ENCODE measurements at regions not wholly inside any gene's neighbourhood (a gene's known extent, or its start where the extent isn't known, plus 50 kb on each side); places are given as distances from the start of the nearest gene placed in this dataset.

- peak; percentile 62 to 68 (median 66) for DNase-seq
These were observed 114.6 kb downstream of the C5orf15 start for GRCh38 chr5:133853646-133854365.

GRCh38 chr5:133851521-133851920 is 116.9 kb downstream of the C5orf15 start:
- DNase-seq = peak; percentile 16 to 24 (median 22)

- DNase-seq = no peak
These were observed 117.6 kb downstream of the C5orf15 start for GRCh38 chr5:133850811-133851210.

- DNase-seq = no peak
These were observed 119.3 kb downstream of the C5orf15 start for GRCh38 chr5:133849116-133849515.

- no peak for DNase-seq
These were observed 120.0 kb downstream of the C5orf15 start for GRCh38 chr5:133848341-133848811.

GRCh38 chr5:133847886-133848285 is 120.5 kb downstream of the C5orf15 start:
- DNase-seq = no peak

- no peak for DNase-seq
These were observed 121.1 kb downstream of the C5orf15 start for GRCh38 chr5:133847301-133847700.

- DNase-seq = peak in 1 of 3 donors; percentile 18
These were observed 121.8 kb downstream of the C5orf15 start for GRCh38 chr5:133846478-133847226.

DNA sequence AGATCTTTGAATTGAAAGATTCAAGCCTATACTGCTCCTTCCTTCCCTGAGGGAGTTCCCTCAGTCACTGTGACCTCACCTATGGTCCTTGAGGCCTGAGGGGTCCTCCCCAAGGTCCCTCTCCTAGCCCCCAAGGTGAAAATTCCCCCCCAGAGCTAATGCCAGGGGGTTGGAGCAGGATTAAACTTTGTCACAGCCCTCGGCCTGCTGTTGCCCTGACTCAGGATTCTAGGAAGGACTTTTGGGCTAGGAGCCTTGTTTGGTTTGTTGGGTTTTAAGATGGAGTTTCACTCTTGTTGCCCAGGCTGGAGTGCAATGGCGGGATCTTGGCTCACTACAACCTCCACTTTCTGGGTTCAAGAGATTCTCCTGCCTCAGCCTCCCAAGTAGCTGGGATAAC is 123.2 kb downstream of the C5orf15 start:
- no peak for DNase-seq

GRCh38 chr5:133844836-133845235 is 123.6 kb downstream of the C5orf15 start:
- DNase-seq = no peak

DNA sequence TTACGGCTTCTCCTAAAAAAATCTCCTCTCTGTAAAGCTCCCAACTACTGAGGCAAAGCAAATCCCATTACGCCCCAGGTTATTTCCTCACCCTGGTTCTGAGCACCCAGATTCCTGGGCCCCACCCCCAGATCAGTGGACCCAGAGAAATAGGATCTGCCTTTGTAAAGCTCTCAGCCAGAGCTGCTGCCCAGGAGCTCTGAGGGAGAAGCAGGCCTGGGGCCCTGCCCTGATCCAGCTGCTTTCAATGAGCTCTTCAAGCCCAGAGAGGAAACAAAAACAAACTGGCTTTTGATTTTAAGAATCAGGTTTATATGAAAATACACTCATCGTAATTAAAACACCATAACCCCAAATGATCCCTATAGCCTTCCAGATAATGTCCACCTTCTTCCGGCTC is 124.5 kb downstream of the C5orf15 start:
- DNase-seq = no peak

DNA sequence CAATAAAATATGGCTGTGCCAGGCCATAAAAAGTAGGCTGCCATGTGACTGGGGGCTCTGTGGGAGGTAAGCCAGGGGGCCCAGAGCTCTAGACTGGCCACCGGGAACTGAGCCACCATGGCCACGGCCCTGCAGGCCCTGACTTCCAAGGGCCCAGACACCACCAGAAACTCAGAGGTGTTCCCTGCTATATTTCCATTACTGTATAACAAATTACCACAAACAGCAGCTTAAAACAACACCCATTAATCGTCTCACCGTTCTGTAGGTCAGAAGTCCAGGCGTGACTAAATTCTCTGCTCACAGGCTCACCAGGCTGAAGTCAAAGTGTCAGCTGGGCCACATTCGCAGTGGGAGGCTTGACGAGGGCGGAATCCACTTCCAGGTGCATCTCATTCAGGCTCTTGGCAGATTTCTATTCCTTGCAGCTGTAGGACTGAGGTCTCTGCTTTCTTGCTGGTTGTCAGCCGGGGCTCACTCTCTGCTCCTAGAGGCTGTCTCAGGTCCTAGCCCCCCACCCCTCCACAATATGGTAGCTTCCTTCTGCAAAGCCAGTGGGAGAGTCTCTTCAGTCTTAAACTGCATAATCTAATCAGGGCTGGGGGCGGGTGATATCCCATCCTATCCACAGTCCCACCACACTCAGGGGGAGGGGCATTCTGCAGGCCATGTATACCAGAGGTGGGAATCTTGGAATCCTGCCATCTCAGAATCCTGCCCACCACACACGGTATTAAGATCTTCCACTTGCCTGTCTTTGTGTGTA is 125.4 kb downstream of the C5orf15 start:
- no peak for DNase-seq

DNA sequence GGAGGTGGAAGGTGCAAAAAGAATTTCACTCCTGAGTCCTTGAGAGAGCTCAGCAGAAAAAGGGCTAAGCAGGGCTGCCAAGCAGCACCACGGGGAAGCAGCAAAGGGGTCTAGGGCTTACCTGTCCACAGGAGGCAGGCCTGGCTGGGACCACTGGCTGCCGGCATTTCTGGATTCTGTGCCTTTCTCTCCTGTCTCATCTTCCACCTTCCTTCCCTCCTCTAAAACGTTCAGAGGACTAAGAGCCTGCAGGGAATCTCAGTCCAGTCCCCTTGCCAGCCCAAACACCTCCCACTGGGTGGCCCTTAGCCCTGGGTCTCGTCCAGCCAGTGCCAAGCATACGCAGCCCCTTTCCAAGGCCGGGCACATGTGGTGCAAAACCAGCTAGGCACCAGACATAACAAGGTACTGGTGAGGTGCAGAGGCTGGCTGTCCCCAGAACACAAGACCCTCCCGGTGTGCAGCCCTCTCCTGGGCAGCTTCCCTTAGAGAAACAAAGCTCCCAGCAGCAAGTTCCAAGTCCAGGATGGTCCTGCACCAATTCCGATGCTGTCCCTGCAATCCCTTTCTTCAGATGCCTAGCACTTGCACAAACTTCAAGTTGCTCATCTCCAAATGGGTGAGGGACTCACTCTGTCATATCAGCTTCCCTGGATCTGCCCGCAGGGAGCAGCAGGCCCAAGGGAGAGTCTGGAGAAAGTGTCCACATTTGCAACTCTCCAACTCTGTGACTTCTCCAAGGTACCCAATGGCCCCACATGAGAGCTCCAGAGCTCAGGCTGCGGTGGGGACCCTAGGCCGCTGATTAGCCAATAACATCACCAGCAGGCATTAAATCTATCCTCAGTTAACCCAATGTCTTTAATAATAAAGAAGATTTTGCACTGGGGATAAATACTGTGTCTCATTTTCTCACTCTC is 126.3 kb downstream of the C5orf15 start:
- no peak for DNase-seq

- DNase-seq = no peak
These were observed 128.3 kb downstream of the C5orf15 start for GRCh38 chr5:133840168-133840567.

GRCh38 chr5:133839721-133840120 is 128.7 kb downstream of the C5orf15 start:
- DNase-seq = no peak

DNA sequence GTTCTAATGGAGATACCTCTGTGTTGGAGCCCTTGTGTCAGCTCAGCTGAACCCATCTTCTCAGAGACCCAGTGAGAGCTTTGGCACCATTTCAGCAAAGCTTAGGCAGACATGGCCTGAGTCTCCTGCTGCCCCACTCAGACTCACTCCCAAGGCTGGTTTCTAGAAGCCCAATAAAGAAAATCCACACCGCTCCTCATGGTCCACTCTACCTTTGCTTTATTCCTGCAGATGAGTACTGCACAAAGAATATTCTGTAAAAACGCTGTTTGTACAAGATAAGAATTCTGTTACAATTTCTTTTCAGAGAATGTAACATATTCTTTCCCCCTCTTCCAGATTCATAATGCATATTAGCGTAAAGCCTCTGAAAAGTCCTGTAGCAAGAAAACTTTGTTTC is 129.3 kb downstream of the C5orf15 start:
- no peak for DNase-seq

GRCh38 chr5:133838286-133838685 is 130.1 kb downstream of the C5orf15 start:
- no peak for DNase-seq

DNA sequence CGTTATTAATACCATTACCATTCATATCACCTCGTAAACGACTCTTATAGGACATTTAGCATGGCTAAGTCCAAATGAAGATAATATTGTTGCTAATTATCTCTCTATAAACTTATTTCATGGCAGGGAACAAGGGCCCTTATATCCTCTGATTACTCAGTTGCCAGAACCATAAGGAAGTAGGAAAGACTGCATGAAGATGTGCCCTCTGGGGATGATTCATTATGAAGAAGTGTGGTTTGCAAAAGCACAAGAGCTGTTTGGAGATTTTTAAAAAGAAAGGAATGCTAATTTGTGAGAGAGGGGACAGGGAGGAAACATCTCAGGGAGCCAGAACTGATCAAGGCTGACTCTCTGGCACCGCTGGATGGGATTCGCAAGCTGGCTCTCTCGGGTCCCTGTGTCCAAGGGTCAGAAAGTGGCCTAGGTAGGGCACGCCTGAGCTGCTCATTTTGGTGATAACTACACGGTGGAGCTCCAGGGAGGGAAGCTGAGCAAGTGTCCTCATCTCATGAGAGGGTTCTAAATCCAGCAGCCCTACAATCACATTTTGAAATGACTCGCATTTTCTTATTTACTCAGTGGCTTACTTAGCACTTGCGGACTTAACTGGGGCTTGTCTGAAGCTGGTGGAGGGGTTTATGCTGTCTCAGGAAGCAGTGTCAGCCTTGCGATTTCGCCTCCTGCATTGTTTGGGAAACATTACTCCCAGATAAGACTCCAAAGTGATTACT is 136.8 kb downstream of the C5orf15 start:
- no peak for DNase-seq

- no peak for DNase-seq
These were observed 137.5 kb downstream of the C5orf15 start for GRCh38 chr5:133830911-133831310.

DNA sequence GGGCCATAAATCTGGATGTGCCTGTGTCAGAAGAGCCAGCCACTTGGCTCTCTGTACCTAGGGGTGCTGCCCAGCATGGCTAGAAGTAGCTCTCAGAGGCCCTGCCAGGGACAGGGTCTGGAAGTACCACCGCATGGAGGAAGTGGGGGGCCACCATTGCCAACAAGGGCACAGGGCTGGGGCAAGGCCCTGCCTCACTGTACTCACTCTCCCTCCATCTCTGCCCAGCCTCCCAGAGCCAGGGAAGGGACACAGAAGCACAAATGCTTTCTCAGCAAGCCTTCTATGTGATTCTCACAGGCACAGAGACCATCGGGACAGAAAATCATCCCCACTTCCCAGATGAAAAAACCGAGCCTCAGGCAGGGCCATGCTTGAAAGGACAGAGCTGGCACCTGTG is 138.1 kb downstream of the C5orf15 start:
- no peak for DNase-seq

- DNase-seq = no peak
These were observed 138.6 kb downstream of the C5orf15 start for GRCh38 chr5:133829786-133830185.

DNA sequence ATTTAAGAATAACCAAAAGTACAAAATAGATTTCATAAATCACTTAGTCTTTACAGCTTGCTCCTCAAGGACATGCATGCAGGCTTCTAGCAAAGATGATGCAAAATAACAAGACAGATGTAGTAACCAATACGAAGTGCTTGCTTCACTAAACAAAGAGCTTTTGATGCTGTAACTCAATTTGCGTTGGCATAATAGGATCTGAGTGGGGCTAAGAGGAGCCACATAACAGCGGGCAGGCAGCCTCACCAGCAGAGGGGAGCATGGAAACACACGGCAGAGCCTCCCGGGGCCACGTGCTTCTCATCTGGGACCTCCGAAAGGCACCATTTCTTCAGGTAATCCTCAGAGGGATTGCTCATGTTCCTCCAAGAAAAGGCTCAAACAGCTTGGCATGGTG is 139.7 kb downstream of the C5orf15 start:
- no peak for DNase-seq
